Activated T-cell treated with anti-CD3 and anti-CD28 coated beads, Interleukin-2, amount 50 U/mL, for 4 hours (primary cell): ENCODE measurements at regions not wholly inside any gene's neighbourhood (a gene's known extent, or its start where the extent isn't known, plus 50 kb on each side); places are given as distances from the start of the nearest gene placed in this dataset.
"Not testable (repeated sequence)": the region's sequence is repeated elsewhere in the genome, so short reads cannot be mapped to it uniquely, and the experiment has no call there.

ENCODE experiments used
- ATAC-seq, 2 donors: fragments of 200-7000 bp; cut with Tn5 transposase; one replicate each; pipeline ENCODE4 v1.10.0; 2021
- DNase-seq: peaks from one replicate; pipeline ENCODE4 v3.0.0-alpha.2; 2020
- H3K27me3 Mint-ChIP-seq: one replicate; pipeline ENCODE4 v1.8.0; 2021; ENCODE audit warnings: low read depth, mixed read lengths
- H3K36me3 Mint-ChIP-seq: one replicate; pipeline ENCODE4 v1.8.0; 2022; ENCODE audit warnings: mixed read lengths; ENCODE audit not compliant: insufficient read depth
- H3K4me1 Mint-ChIP-seq: one replicate; pipeline ENCODE4 v1.8.0; 2021; ENCODE audit warnings: low read depth, mixed read lengths
- H3K4me3 Mint-ChIP-seq: one replicate; pipeline ENCODE4 v1.8.0; 2021; ENCODE audit warnings: mild to moderate bottlenecking, moderate library complexity, mixed read lengths
- H3K9me3 Mint-ChIP-seq: one replicate; pipeline ENCODE4 v1.8.0; 2021; ENCODE audit warnings: mixed read lengths

DNA sequence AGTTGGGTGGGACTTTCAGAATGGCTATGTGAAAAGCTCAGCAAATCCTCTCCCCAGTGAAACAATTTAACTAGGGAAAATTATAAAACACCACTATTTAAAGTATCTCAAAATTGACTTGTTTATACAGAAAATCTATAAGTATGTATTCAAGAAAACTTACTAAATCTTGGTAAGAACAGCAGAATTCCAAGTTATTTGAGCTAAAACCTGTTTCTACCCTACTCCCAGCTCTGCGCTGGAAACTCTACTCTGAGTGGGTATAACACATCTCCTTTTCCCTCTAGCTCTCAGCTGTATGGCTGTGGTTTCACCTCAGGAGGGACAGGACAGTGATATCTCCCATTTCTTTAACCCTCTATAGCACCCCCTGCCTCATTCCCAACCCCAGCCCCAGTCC is 295.2 kb upstream of the POGK start:
- DNase-seq (no peak), ATAC-seq (no peak)
- Mint-ChIP-seq H3K9me3 (peaks cover 5% of the 10 kb centered on the region), H3K27me3 (peaks cover 9% of the 10 kb centered on the region), H3K4me3 (no peak overlapping the region), H3K36me3 (no peaks in the 10 kb centered on the region), H3K4me1 (no peaks in the 10 kb centered on the region)

DNA sequence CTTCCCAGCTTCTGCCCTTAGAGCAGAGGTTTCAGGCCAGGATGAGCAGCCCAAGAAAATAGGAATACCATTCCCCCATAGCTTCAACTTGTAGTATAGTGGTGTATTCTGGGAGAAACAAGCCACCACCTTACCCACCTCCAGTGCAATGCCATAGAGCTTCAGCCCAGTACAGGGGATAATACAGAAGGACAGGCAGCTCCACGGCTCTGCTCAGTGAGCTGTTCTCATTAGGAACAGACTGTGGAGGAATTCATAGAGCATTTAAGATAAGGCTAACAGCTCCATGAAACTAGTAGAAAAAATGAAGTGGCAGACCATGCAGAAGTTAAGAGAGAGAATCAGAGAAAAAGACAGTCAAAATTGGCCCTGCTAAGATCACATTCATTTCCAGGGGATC is 294.7 kb upstream of the POGK start:
- no peak overlapping the region for H3K4me3 Mint-ChIP-seq
- DNase-seq (no peak), ATAC-seq (peak in 1 of 2 donors; percentile 7)
- peaks cover 9% of the 10 kb centered on the region for H3K27me3 Mint-ChIP-seq
- H3K36me3 Mint-ChIP-seq: no peaks in the 10 kb centered on the region
- H3K9me3 Mint-ChIP-seq: peaks cover 9% of the 10 kb centered on the region
- H3K4me1 Mint-ChIP-seq: no peaks in the 10 kb centered on the region

DNA sequence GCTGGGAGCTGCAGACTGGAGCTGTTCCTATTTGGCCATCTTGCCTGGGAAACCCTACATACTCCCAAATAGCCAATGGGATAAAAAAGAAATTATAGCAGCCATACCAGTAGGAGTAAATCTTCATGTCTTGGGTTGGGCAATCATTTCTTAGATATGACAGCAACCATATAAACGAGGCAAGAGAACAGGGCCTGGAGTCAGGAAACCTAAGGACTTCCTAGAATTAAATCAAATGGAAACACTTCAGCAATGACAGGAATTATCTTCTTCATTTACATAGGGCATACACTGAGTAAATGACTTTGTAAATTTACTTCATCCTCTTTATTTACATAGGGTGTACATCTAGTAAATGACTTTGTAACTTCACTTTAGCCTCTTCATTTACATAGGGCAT is 286.6 kb upstream of the POGK start:
- no peak for DNase-seq
- H3K4me1 Mint-ChIP-seq: no peaks in the 10 kb centered on the region
- no peak for ATAC-seq
- H3K36me3 Mint-ChIP-seq: no peaks in the 10 kb centered on the region
- H3K9me3 Mint-ChIP-seq: peaks cover 11% of the 10 kb centered on the region
- peaks cover 8% of the 10 kb centered on the region for H3K27me3 Mint-ChIP-seq
- H3K4me3 Mint-ChIP-seq: no peak overlapping the region

DNA sequence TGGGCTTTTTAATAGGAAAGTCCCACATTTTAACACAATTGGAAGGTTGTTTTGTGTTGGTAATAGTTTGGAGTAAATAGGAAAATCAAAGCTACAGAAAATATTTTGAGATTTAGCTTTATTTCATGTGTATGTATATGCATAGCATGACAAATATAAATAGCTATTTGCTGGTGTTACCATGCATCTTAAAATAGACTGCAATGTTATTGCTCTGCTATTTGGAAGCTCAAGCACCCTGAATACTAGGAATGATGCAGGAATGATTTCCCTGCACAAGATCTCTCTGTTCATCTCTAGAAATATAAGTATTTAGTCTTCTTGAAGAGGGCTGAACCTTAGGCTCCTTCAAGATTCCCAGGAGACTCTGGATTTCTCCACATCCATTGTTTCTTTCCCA is 268.3 kb upstream of the POGK start:
- Mint-ChIP-seq H3K4me3 (no peak overlapping the region), H3K9me3 (peaks cover 4% of the 10 kb centered on the region), H3K27me3 (peaks cover 3% of the 10 kb centered on the region), H3K4me1 (no peaks in the 10 kb centered on the region), H3K36me3 (no peaks in the 10 kb centered on the region)
- DNase-seq (no peak), ATAC-seq (no peak)

DNA sequence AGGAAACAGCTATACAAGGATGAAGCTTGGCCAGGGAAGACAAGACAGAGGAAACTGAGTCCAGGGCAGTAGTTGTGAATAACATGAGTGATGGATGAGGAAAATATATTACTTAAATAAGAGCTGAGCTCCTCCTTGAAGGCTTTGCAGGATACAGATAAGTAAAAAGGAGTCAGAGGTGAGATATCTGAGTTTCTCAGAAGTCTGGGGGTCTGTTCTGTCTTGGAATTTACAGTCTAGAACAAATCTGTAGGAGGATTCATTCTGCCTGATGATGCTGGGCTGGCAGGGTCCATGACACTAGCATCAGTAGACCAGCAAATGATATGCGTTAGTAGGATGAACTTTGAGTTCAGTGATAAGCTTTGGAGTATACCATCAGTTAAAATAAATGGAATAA is 266.1 kb upstream of the POGK start:
- H3K9me3 Mint-ChIP-seq: no peaks in the 10 kb centered on the region
- H3K27me3 Mint-ChIP-seq: peaks cover 8% of the 10 kb centered on the region
- ATAC-seq: no peak
- H3K36me3 Mint-ChIP-seq: no peaks in the 10 kb centered on the region
- no peak for DNase-seq
- H3K4me1 Mint-ChIP-seq: no peaks in the 10 kb centered on the region
- no peak overlapping the region for H3K4me3 Mint-ChIP-seq

DNA sequence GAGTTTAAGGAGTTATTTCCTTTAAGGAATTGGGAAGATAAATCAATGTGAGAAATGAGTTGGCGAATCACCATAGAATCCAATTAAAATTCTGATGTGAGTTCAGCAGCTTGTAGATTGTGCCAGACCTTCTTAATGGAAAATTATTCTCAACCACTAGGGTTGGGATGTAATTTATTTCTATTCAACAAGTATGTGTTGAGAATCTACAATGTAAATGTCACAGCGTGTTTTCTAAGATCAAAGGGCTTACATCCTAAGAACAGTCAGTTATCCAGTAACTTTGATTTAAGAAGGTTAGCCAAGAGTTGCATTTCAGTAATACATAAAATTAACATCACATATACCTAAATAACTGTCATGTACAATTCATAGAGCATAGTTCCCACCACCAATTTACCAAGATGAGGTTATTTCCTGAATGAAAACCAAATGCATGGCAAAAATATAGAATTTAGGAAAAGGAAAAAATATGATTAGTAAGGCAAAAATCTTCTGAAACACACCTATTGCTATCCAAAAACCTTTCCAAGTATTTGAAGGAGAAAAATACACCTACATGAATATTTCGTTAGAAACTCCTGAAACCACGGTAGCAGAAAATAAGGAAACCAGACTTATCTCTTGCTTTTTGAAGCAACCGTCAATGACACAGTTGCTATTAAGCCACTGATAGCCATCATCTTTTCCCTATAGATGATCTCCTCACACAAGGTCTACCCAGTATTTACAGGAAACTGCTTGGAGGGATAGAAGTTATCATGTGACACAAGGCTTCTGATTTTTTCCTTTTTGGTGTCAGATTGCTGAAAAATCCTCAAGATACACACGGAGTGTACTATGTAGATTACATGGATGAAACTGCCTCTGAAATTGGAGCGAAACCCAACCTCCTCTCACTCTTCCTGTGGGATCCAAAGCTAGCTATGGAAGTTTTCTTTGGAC is 259.4 kb upstream of the POGK start:
- no peak for DNase-seq
- peaks cover 21% of the 10 kb centered on the region for H3K27me3 Mint-ChIP-seq
- H3K9me3 Mint-ChIP-seq: no peaks in the 10 kb centered on the region
- no peaks in the 10 kb centered on the region for H3K36me3 Mint-ChIP-seq
- no peak overlapping the region for H3K4me3 Mint-ChIP-seq
- ATAC-seq: no peak
- H3K4me1 Mint-ChIP-seq: no peaks in the 10 kb centered on the region

DNA sequence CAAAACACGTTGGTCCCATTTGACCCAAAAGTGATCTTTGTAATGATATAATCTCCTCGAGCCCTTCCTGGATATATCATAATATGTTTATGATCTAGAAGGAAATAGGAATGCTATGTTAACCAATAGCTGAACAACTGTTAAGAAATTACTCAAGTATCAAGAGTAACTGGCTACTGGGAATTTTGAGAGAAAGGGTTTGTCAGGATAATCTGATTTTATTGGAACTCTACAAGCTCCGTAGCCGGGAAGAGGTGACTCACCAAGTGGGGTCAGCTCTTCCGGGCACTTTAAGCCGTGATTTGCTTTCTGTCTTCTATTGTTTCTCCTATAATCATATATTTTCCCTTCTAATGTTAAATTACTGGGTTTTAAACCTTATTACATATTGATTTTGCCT is 250.5 kb upstream of the POGK start:
- peaks cover 6% of the 10 kb centered on the region for H3K27me3 Mint-ChIP-seq
- DNase-seq: no peak
- H3K4me1 Mint-ChIP-seq: no peaks in the 10 kb centered on the region
- ATAC-seq: no peak
- no peaks in the 10 kb centered on the region for H3K36me3 Mint-ChIP-seq
- H3K9me3 Mint-ChIP-seq: no peaks in the 10 kb centered on the region
- no peak overlapping the region for H3K4me3 Mint-ChIP-seq

DNA sequence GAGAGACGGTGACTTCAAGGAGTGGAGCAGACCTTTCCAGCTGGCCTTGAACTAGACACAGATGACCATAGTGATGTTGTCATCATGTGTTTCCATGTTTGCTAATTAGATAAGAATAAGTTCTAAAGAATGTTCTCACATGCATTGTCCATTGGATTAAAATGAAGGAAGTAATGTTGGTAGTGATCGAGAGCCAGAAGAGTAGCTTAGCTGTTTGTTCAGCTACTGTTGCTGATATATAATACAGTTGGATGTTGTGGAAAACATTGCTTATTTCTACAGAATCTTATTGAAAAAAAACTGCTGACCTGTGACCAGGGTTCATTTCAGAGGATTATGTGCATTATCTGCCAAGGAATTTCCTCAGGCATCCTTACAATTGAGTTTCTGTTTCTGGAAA is 249.1 kb upstream of the POGK start:
- H3K27me3 Mint-ChIP-seq: peaks cover 4% of the 10 kb centered on the region
- ATAC-seq (no peak), DNase-seq (no peak)
- no peaks in the 10 kb centered on the region for H3K36me3 Mint-ChIP-seq
- no peak overlapping the region for H3K4me3 Mint-ChIP-seq
- no peaks in the 10 kb centered on the region for H3K9me3 Mint-ChIP-seq
- H3K4me1 Mint-ChIP-seq: no peaks in the 10 kb centered on the region

DNA sequence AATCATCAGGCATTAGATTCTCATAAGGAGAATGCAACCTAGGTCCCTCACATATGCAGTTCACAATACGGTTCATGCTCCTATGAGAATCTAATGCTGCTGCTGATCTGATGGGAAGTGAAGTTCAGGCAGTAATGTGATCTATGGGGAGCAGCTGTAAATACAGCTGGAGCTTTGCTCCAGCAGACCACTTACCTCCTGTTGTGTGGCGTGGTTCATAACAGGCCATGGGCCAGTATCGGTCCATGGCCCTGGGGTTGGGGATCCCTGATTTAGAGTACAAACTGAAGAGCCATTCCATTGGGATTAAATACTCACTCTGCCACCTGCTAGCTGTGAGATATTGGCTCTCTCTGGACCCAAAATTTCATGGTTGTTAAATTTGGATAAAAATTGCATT is 244.6 kb upstream of the POGK start:
- Mint-ChIP-seq H3K9me3 (no peaks in the 10 kb centered on the region), H3K27me3 (peaks cover 4% of the 10 kb centered on the region), H3K36me3 (no peaks in the 10 kb centered on the region), H3K4me3 (no peak overlapping the region), H3K4me1 (no peaks in the 10 kb centered on the region)
- DNase-seq (no peak), ATAC-seq (no peak)

DNA sequence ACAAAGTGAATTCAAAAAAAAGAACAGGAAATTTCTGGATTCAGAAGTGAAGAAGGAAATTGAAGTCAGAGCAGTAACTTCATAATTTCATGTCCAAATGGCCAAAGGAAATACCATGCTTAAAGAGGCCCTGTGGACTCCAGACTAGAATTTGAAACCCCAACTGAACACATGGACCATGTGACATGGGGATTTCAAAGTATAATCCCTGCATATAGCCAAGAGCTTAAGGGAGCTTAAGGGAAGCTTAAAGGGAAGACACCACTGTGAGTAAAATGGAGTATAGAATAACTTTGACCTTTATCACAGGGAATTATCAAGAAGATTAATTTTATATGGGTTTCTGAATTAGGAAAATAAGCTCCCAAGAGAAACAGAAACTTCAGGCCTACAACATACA is 241.8 kb upstream of the POGK start:
- DNase-seq (no peak), ATAC-seq (no peak)
- Mint-ChIP-seq H3K27me3 (peaks cover 8% of the 10 kb centered on the region), H3K4me1 (no peaks in the 10 kb centered on the region), H3K9me3 (no peaks in the 10 kb centered on the region), H3K36me3 (no peaks in the 10 kb centered on the region), H3K4me3 (no peak overlapping the region)

DNA sequence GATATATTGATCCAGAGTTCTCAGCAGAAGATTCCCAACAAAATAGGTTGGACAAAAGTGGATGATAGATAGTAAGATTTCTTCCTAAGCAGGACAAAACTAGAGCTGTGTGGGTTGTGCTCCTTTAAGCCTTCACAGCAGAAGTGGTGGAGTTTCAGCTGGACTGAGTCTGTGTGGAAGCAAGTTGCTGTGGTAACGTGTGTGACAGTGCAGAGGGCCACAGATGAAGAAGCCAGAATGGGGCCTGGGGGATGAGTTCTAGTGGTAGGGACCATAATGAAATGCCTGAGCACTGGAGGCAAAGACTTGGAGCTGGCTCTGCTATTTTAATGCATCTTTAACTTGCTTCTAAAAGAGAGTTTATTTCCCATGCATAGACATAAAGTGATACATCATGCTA is 238.7 kb upstream of the POGK start:
- Mint-ChIP-seq H3K27me3 (peaks cover 7% of the 10 kb centered on the region), H3K36me3 (no peaks in the 10 kb centered on the region), H3K4me3 (no peak overlapping the region), H3K9me3 (no peaks in the 10 kb centered on the region), H3K4me1 (no peaks in the 10 kb centered on the region)
- ATAC-seq (no peak), DNase-seq (no peak)

DNA sequence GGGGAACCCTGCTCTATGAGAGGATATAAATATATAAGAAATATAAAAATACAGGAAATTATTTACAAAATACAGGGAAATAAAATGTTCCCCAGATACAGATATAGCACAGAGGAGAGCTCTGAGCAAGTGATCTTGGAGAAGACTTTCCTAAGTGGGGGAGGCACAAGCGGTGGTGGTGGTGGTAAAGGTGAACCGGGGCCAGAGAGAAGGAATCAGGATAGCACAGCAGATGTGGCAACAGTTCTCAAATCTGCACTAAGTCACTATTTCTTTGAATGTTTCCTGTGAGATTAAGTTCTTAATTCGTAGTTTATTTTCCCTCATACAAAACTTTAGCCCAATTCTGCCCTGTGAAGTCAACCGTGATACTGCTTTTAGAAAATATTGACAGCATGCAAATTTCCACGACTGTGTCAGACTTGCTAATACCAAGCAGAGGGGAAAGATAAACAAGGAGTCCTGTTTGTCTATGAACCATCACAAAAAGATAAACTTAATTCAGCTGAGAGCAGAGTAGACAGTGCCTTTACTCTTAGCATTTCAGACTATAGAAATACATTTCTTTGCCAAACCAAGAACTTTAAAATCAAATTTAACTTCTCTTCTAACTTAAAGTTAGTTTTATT is 237.5 kb upstream of the POGK start:
- no peaks in the 10 kb centered on the region for H3K9me3 Mint-ChIP-seq

DNA sequence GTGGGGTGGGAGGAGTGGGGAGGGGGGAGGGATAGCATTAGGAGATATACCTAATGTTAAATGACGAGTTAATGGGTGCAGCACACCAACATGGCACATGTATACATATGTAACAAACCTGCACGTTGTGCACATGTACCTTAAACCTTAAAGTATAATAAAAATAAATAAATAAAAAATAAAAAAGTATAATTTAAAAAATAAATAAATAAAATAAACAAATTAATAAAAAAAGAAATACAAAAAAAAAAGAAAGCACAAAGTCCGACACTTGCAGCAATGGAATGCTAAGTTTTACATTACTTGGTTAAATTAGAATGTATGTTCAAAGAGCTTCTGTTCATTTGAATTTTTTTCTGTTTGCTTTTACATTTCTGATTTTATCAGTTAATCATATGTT is 236.5 kb upstream of the POGK start:
- not testable (repeated sequence) for H3K4me3 Mint-ChIP-seq, ATAC-seq

More for the DNA sequence above, 237.5 kb upstream of the POGK start:
- H3K4me1 Mint-ChIP-seq: no peaks in the 10 kb centered on the region
- no peak for ATAC-seq
- no peaks in the 10 kb centered on the region for H3K36me3 Mint-ChIP-seq
- DNase-seq: no peak
- no peak overlapping the region for H3K4me3 Mint-ChIP-seq
- H3K27me3 Mint-ChIP-seq: peaks cover 7% of the 10 kb centered on the region

DNA sequence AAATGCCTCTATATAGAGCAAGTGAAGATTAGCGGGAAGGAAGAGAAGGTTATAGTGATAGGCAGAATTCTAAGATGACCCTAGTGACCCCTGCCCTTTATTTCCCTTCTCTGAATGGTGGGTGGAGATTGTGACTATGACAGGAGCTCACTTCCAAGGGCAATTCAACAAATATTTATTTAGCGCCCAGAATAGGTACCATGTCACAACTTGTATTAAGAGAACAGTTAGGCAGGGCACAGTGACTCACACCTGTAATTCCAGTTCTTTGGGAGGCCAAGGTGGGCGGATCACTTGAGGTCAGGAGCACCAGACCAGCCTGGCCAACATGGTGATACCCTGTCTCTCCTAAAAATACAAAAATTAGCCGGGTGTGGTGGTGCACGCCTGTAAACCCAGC is 236.0 kb upstream of the POGK start:
- no peaks in the 10 kb centered on the region for H3K4me1 Mint-ChIP-seq
- ATAC-seq (no peak), DNase-seq (no peak)
- no peaks in the 10 kb centered on the region for H3K9me3 Mint-ChIP-seq
- peaks cover 7% of the 10 kb centered on the region for H3K27me3 Mint-ChIP-seq
- no peak overlapping the region for H3K4me3 Mint-ChIP-seq
- no peaks in the 10 kb centered on the region for H3K36me3 Mint-ChIP-seq

More for the DNA sequence above, 236.5 kb upstream of the POGK start:
- H3K4me1 Mint-ChIP-seq, H3K27me3 Mint-ChIP-seq, DNase-seq, H3K36me3 Mint-ChIP-seq, H3K9me3 Mint-ChIP-seq: not testable (repeated sequence)

DNA sequence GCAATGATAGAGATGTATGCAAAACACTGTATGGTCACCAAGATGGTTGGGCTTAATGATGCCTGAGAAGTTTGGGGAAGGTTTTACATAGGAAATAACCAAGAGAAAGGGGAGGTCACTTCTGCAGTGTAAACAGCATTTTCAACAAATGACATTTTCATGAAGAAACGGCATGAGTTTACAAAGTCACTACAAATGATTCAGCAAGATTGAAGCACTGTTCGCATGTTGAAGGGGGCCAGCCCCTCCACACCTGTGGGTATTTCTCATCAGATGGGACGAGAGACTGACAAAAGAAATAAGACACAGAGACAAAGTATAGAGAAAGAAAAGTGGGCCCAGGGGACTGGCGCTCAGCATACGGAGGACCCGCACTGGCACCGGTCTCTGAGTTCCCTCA is 234.1 kb upstream of the POGK start:
- Mint-ChIP-seq H3K4me3 (no peak overlapping the region), H3K27me3 (peaks cover 4% of the 10 kb centered on the region), H3K36me3 (no peaks in the 10 kb centered on the region), H3K9me3 (no peaks in the 10 kb centered on the region), H3K4me1 (no peaks in the 10 kb centered on the region)
- no peak for DNase-seq
- ATAC-seq: no peak
